WTC11 (cell line): ENCODE measurements at regions not wholly inside any gene's neighbourhood (a gene's known extent, or its start where the extent isn't known, plus 50 kb on each side); places are given as distances from the start of the nearest gene placed in this dataset.

ENCODE experiments used
- ATAC-seq: fragments of 200-7000 bp; cut with Tn5 transposase; 2 replicates; pipeline ENCODE4 v1.10.0; 2021; ENCODE audit warnings: mild to moderate bottlenecking, moderate library complexity
- CTCF ChIA-PET: fragments of 300-600 bp; sonication (Branson Sonifier 250); formaldehyde crosslinking; loops from one replicate; lab custom pipeline; 2021; ENCODE audit warnings: antibody characterized with exemption; lab: Charles Lee
- POLR2A ChIA-PET: fragments of 350-600 bp; sonication (Branson Sonifier 250); formaldehyde crosslinking; loops from one replicate; lab custom pipeline; 2021; ENCODE audit warnings: antibody characterized with exemption; lab: Charles Lee
- DNase-seq: peaks from one replicate; pipeline ENCODE4 v3.0.0; 2021; ENCODE audit warnings: low spot score
- H3K27ac Mint-ChIP-seq: 2 replicates; pipeline ENCODE4 v1.8.0; 2021; ENCODE audit warnings: mixed read lengths
- H3K27me3 Mint-ChIP-seq: 2 replicates; pipeline ENCODE4 v1.8.0; 2021; ENCODE audit warnings: low read depth, mild to moderate bottlenecking, moderate library complexity, mixed read lengths
- H3K36me3 Mint-ChIP-seq: 2 replicates; pipeline ENCODE4 v1.8.0; 2021; ENCODE audit warnings: mixed read lengths
- H3K4me1 Mint-ChIP-seq: 2 replicates; pipeline ENCODE4 v1.8.0; 2022; ENCODE audit warnings: mixed read lengths
- H3K4me3 Mint-ChIP-seq: 2 replicates; pipeline ENCODE4 v1.8.0; 2021; ENCODE audit warnings: mild to moderate bottlenecking, moderate library complexity, mixed read lengths
- H3K9me3 Mint-ChIP-seq: 2 replicates; pipeline ENCODE4 v1.8.0; 2021; ENCODE audit warnings: mixed read lengths
- ATF1 ChIP-seq: sonication (generic); formaldehyde crosslinking; IDR thresholded peaks from 2 replicates; pipeline ENCODE4 v1.8.1; 2023; ENCODE audit warnings: mild to moderate bottlenecking, moderate library complexity, missing genetic modification reagents
- ATF3 ChIP-seq: sonication (generic); formaldehyde crosslinking; conservative IDR thresholded peaks from 2 replicates; pipeline ENCODE4 v1.8.1; 2022; ENCODE audit warnings: mild to moderate bottlenecking, missing genetic modification reagents
- CREM ChIP-seq: sonication (generic); formaldehyde crosslinking; IDR thresholded peaks from 2 replicates; pipeline ENCODE4 v1.8.1; 2022; ENCODE audit warnings: mild to moderate bottlenecking, missing genetic modification reagents, moderate library complexity
- GTF2I ChIP-seq: fragments of 250-450 bp; sonication (Bioruptor Pico); conservative IDR thresholded peaks from 2 replicates; pipeline ENCODE4 v1.4.0; 2021; ENCODE audit warnings: mild to moderate bottlenecking
- KAT7 ChIP-seq: sonication (generic); formaldehyde crosslinking; IDR thresholded peaks from 2 replicates; pipeline ENCODE4 v1.8.1; 2023; ENCODE audit warnings: missing genetic modification reagents, mild to moderate bottlenecking, borderline replicate concordance
- MXD4 ChIP-seq: fragments of 250-450 bp; sonication (Bioruptor Pico); IDR thresholded peaks from 2 replicates; pipeline ENCODE4 v1.8.0; 2021; ENCODE audit warnings: mild to moderate bottlenecking, moderate library complexity, borderline replicate concordance
- NFYB ChIP-seq: sonication (generic); formaldehyde crosslinking; conservative IDR thresholded peaks from 2 replicates; pipeline ENCODE4 v1.8.0; 2022; ENCODE audit warnings: low read depth, missing genetic modification reagents
- NR1H2 ChIP-seq: sonication (generic); formaldehyde crosslinking; IDR thresholded peaks from 2 replicates; pipeline ENCODE4 v1.9.0; 2021; ENCODE audit warnings: mild to moderate bottlenecking, moderate library complexity, missing genetic modification reagents
- NR3C1 ChIP-seq: sonication (generic); formaldehyde crosslinking; conservative IDR thresholded peaks from 2 replicates; pipeline ENCODE4 v1.8.1; 2023; ENCODE audit warnings: low read depth, mild to moderate bottlenecking, missing genetic modification reagents
- OVOL2 ChIP-seq: fragments of 250-450 bp; sonication (Bioruptor Pico); IDR thresholded peaks from 2 replicates; pipeline ENCODE4 v1.9.0; 2021; ENCODE audit warnings: mild to moderate bottlenecking, borderline replicate concordance
- SMAD3 ChIP-seq: sonication (generic); formaldehyde crosslinking; IDR thresholded peaks from 2 replicates; pipeline ENCODE4 v1.8.0; 2022; ENCODE audit warnings: missing genetic modification reagents, mild to moderate bottlenecking, borderline replicate concordance
- SOX15 ChIP-seq: fragments of 250-450 bp; sonication (Bioruptor Pico); IDR thresholded peaks from 2 replicates; pipeline ENCODE4 v1.9.0; 2021; ENCODE audit warnings: mild to moderate bottlenecking
- TEAD1 ChIP-seq: sonication (generic); formaldehyde crosslinking; IDR thresholded peaks from 2 replicates; pipeline ENCODE4 v1.8.0; 2022; ENCODE audit warnings: mild to moderate bottlenecking, missing genetic modification reagents
- ZBTB21 ChIP-seq: sonication (generic); formaldehyde crosslinking; IDR thresholded peaks from 2 replicates; pipeline ENCODE4 v1.8.1; 2023; ENCODE audit warnings: mild to moderate bottlenecking, missing genetic modification reagents, borderline replicate concordance
- ZNF219 ChIP-seq: sonication (generic); formaldehyde crosslinking; IDR thresholded peaks from 2 replicates; pipeline ENCODE4 v1.8.0; 2023; ENCODE audit warnings: missing genetic modification reagents, mild to moderate bottlenecking, borderline replicate concordance
- ZNF263 ChIP-seq: sonication (generic); formaldehyde crosslinking; IDR thresholded peaks from 2 replicates; pipeline ENCODE4 v1.8.1; 2022; ENCODE audit warnings: low read depth, mild to moderate bottlenecking, moderate library complexity, missing genetic modification reagents
- ZNF281 ChIP-seq: sonication (generic); formaldehyde crosslinking; IDR thresholded peaks from 2 replicates; pipeline ENCODE4 v1.8.0; 2023; ENCODE audit warnings: mild to moderate bottlenecking, missing genetic modification reagents
- TF ChIP-seq, protein P1 (sequence below): sonication (generic); formaldehyde crosslinking; IDR thresholded peaks from 2 replicates; pipeline ENCODE4 v1.8.1; 2023; ENCODE audit warnings: mild to moderate bottlenecking, missing genetic modification reagents, moderate library complexity
- TF ChIP-seq, protein P2 (sequence below): fragments of 250-450 bp; sonication (Bioruptor Pico); IDR thresholded peaks from 2 replicates; pipeline ENCODE4 v1.9.0; 2021; ENCODE audit warnings: mild to moderate bottlenecking
- TF ChIP-seq, protein P3 (sequence below): fragments of 250-450 bp; sonication (Bioruptor Pico); IDR thresholded peaks from 2 replicates; pipeline ENCODE4 v1.9.0; 2021; ENCODE audit warnings: mild to moderate bottlenecking
- TF ChIP-seq, protein P4 (sequence below): sonication (generic); formaldehyde crosslinking; IDR thresholded peaks from 2 replicates; pipeline ENCODE4 v1.8.1; 2023; ENCODE audit warnings: mild to moderate bottlenecking, missing genetic modification reagents, borderline replicate concordance

GRCh38 chr15:79160211-79160610 is 69.6 kb upstream of the RASGRF1 start:
- no peak for DNase-seq
- no peak overlapping the region for H3K4me3 Mint-ChIP-seq
- no peak for TF ChIP-seq ZNF219 (CRISPR knock-in tag)
- H3K27me3 Mint-ChIP-seq = peaks cover 4% of the 10 kb centered on the region; the same call in 1 of the 2 replicates
- no peaks in the 10 kb centered on the region for H3K36me3 Mint-ChIP-seq
- no peak for ATAC-seq
- ChIA-PET POLR2A (no interaction called here), CTCF (interaction anchor here (1.6 kb wide), 1 partner anchor 132 kb away, joined by 6 read pairs; no protein-coding TSS in a partner anchor)
- H3K27ac Mint-ChIP-seq = no peak overlapping the region
- no peaks in the 10 kb centered on the region for H3K9me3 Mint-ChIP-seq
- no peaks in the 10 kb centered on the region for H3K4me1 Mint-ChIP-seq

GRCh38 chr15:79157631-79158592 is 67.3 kb upstream of the RASGRF1 start:
- POLR2A ChIA-PET = no interaction called here
- ATAC-seq = no peak

DNA sequence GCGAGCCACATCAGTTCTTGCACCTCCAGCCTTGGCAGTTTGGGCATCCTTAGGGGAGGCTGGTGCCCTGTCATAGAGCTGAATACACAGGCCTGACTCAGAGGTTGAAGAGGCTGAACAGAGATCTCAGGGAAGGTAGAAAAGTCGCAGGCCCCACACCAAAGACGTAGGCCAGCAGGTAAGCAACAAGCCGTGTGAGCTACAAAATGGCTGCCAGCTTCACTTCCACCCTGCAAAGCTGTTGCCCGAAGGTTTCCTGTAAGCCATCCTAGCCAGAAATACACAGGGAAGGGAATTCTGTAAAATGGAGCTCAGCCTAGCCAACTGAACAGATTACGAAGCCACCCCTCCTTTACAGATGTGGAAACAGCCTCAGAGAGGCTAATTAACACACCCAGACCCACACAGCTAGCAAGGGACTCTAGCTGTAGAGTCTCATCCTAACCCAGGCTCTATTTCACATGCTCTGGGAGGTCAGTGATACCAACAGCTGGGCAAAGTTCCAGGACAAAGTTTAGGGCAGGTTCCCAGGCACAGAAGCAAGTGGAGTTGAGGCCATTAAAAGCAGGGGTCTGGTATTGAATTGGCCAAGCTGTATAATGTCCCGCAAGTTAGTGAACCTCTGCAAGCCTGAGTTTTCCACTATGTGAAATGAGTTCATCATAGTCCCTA is 66.3 kb upstream of the RASGRF1 start:
- CTCF ChIA-PET = interaction anchor here (0.6 to 1.9 kb wide), 7 partner anchors 26 to 236 kb away, joined by 3 to 12 read pairs (median 4); no protein-coding TSS in a partner anchor
- TF ChIP-seq MXD4 (CRISPR knock-in tag) (no peak), ZNF281 (no peak), GTF2I (CRISPR knock-in tag) (no peak), ZNF263 (no peak), NR1H2 (CRISPR knock-in tag) (no peak), ATF1 (CRISPR knock-in tag) (no peak)
- TF ChIP-seq, protein P1, sequence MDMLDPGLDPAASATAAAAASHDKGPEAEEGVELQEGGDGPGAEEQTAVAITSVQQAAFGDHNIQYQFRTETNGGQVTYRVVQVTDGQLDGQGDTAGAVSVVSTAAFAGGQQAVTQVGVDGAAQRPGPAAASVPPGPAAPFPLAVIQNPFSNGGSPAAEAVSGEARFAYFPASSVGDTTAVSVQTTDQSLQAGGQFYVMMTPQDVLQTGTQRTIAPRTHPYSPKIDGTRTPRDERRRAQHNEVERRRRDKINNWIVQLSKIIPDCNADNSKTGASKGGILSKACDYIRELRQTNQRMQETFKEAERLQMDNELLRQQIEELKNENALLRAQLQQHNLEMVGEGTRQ (CRISPR knock-in tag) = no peak
- TF ChIP-seq, protein P2, sequence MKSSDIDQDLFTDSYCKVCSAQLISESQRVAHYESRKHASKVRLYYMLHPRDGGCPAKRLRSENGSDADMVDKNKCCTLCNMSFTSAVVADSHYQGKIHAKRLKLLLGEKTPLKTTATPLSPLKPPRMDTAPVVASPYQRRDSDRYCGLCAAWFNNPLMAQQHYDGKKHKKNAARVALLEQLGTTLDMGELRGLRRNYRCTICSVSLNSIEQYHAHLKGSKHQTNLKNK = no peak
- TF ChIP-seq, protein P3, sequence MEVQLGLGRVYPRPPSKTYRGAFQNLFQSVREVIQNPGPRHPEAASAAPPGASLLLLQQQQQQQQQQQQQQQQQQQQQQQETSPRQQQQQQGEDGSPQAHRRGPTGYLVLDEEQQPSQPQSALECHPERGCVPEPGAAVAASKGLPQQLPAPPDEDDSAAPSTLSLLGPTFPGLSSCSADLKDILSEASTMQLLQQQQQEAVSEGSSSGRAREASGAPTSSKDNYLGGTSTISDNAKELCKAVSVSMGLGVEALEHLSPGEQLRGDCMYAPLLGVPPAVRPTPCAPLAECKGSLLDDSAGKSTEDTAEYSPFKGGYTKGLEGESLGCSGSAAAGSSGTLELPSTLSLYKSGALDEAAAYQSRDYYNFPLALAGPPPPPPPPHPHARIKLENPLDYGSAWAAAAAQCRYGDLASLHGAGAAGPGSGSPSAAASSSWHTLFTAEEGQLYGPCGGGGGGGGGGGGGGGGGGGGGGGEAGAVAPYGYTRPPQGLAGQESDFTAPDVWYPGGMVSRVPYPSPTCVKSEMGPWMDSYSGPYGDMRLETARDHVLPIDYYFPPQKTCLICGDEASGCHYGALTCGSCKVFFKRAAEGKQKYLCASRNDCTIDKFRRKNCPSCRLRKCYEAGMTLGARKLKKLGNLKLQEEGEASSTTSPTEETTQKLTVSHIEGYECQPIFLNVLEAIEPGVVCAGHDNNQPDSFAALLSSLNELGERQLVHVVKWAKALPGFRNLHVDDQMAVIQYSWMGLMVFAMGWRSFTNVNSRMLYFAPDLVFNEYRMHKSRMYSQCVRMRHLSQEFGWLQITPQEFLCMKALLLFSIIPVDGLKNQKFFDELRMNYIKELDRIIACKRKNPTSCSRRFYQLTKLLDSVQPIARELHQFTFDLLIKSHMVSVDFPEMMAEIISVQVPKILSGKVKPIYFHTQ = no peak

More at GRCh38 chr15:79157631-79158592, 67.3 kb upstream of the RASGRF1 start:
- no peaks in the 10 kb centered on the region for H3K9me3 Mint-ChIP-seq
- TF ChIP-seq, protein P4, sequence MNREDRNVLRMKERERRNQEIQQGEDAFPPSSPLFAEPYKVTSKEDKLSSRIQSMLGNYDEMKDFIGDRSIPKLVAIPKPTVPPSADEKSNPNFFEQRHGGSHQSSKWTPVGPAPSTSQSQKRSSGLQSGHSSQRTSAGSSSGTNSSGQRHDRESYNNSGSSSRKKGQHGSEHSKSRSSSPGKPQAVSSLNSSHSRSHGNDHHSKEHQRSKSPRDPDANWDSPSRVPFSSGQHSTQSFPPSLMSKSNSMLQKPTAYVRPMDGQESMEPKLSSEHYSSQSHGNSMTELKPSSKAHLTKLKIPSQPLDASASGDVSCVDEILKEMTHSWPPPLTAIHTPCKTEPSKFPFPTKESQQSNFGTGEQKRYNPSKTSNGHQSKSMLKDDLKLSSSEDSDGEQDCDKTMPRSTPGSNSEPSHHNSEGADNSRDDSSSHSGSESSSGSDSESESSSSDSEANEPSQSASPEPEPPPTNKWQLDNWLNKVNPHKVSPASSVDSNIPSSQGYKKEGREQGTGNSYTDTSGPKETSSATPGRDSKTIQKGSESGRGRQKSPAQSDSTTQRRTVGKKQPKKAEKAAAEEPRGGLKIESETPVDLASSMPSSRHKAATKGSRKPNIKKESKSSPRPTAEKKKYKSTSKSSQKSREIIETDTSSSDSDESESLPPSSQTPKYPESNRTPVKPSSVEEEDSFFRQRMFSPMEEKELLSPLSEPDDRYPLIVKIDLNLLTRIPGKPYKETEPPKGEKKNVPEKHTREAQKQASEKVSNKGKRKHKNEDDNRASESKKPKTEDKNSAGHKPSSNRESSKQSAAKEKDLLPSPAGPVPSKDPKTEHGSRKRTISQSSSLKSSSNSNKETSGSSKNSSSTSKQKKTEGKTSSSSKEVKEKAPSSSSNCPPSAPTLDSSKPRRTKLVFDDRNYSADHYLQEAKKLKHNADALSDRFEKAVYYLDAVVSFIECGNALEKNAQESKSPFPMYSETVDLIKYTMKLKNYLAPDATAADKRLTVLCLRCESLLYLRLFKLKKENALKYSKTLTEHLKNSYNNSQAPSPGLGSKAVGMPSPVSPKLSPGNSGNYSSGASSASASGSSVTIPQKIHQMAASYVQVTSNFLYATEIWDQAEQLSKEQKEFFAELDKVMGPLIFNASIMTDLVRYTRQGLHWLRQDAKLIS = no peak
- no peak for TF ChIP-seq CREM (CRISPR knock-in tag)
- TF ChIP-seq KAT7 (CRISPR knock-in tag) = no peak
- TF ChIP-seq TEAD1 (CRISPR knock-in tag) = no peak
- no peak for TF ChIP-seq ZBTB21 (CRISPR knock-in tag)
- no peak for TF ChIP-seq NR3C1 (CRISPR knock-in tag)
- TF ChIP-seq SMAD3 (CRISPR knock-in tag) = no peak
- TF ChIP-seq NFYB = no peak
- TF ChIP-seq SOX15 (CRISPR knock-in tag) = no peak
- no peak for TF ChIP-seq ATF1 (CRISPR knock-in tag)
- TF ChIP-seq OVOL2 (CRISPR knock-in tag) = no peak
- TF ChIP-seq ATF3 = no peak
- H3K27ac Mint-ChIP-seq = no peak overlapping the region
- no peak overlapping the region for H3K4me3 Mint-ChIP-seq
- H3K36me3 Mint-ChIP-seq = no peaks in the 10 kb centered on the region
- H3K4me1 Mint-ChIP-seq = peaks cover 10% of the 10 kb centered on the region
- CTCF ChIA-PET = interaction anchor here (0.6 to 1.9 kb wide), 6 partner anchors 27 to 142 kb away, joined by 3 to 12 read pairs (median 4); no protein-coding TSS in a partner anchor
- H3K27me3 Mint-ChIP-seq = peaks cover 4% of the 10 kb centered on the region; the same call in 1 of the 2 replicates
- DNase-seq = no peak

More for the DNA sequence above, 66.3 kb upstream of the RASGRF1 start:
- no peaks in the 10 kb centered on the region for H3K36me3 Mint-ChIP-seq
- DNase-seq (no peak), ATAC-seq (no peak)
- H3K27ac Mint-ChIP-seq = no peak overlapping the region
- H3K9me3 Mint-ChIP-seq = no peaks in the 10 kb centered on the region
- peaks cover 4% of the 10 kb centered on the region; the same call in 1 of the 2 replicates for H3K27me3 Mint-ChIP-seq
- POLR2A ChIA-PET = no interaction called here
- H3K4me3 Mint-ChIP-seq = no peak overlapping the region
- H3K4me1 Mint-ChIP-seq = peaks cover 10% of the 10 kb centered on the region
